ENCODE measurements at regions not wholly inside any gene's neighbourhood (a gene's known extent, or its start where the extent isn't known, plus 50 kb on each side); places are given as distances from the start of the nearest gene placed in this dataset.

DNA sequence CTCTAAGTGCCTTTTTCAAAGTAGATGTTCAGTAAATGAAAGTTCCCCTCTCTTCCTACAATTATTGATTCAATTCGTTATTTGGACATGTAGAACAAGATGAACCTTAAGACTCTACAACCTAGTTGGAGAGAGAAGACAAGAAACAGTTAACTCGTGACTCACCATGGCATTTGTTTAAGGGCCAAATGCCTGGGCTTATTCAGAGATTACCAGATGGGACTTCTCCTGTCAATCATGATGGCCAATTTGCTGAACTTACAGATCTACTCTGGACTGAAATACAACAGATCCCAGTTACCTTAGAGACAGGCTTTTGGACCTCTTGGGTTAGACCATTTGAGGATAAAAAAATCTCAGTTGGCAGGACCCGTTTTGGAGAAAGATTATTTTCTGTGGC lies 93.5 kb downstream of the C1orf94 start:
- DNase-seq = no peak

DNA sequence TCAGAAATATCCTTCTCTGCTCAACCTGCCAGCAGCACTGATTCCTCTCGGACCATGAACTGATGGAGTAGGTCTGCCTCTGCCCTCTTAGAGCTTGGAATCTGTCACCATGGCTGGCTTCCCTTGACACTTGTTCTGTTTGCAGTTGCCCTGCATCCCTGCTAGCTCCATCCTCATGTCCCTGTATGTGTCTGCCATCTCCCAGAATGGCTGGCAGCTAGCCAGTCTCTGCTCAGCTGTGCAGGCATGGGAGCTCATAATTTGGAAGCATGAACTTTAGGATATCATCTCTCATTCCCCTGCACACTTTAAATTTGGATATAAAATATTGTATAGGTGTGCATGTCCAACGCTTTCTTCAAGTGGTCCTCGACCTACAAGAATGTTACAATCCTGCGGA lies 95.4 kb downstream of the C1orf94 start:
- no peak for DNase-seq

DNA sequence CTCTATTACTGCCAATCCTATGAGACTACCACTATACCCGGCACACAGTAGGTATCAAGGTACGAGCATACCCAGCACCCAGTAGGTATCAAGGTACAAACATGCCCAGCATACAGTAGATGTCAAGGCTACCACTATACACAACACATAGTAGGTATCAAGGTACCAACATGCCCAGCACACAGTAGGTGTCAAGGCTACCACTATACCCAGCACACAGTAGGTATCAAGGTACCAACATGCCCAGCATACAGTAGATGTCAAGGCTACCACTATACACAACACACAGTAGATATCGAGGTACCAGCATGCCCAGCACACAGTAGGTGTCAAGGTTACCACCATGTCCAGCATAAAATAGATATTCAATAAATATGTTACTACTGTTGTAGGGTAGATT lies 98.4 kb downstream of the C1orf94 start:
- no peak for DNase-seq

DNA sequence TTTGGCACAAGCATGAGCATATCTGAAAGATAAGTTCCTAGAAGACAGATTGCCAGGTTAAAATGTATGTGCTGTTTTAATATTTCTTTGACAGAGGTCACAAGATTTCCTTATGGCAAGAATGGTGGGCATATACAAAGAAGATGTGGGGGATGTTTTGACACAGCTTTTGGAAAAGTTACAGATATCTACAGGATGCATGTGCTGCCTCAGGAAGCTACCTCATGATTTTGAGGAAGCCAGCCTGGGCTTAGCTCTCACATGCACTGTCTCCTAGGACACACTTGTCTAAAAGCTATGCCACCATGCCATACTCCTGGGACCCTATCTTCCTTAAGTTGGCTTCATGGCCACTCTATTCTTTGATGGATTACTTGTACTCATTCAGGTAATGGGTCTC lies 99.9 kb downstream of the C1orf94 start:
- DNase-seq = no peak

DNA sequence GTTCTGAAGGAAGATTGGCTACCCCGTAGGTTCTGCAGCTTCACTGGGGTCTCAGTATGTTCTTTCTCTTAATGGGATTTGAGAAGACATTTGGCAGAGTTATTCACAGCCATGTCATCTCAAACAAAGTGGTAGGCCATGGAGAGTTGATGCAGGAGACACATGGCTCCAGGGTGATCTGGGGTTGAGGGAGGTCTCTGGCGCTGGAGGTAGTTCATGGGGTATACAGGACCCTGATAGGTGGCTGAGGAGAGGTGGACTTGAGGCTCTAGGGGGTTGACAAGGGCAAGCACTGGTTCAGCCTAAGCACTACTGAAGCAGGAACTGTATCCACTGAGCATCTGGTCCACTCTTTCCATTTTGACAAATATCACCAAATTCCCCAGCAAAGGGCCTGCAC lies 100.4 kb downstream of the C1orf94 start:
- no peak for DNase-seq

DNA sequence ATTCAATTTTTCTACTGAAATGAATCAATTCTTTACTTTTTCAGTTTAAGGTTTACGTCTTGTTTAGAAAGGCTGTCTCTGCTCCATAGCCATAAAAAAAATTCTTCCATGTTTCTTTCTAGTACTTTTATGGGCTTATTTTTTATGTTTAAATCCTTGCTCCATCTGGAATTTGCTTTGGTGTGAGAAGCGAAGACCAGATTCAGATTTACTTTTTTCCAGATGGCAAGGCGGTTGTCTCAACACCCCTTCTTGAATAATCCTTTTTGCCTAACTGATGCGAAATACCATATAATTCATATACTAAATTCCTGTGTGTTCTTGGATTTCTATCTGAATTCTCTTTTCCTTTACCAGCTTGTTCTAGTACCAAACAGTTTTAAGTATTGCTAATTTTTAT lies 101.5 kb downstream of the C1orf94 start:
- DNase-seq = no peak

DNA sequence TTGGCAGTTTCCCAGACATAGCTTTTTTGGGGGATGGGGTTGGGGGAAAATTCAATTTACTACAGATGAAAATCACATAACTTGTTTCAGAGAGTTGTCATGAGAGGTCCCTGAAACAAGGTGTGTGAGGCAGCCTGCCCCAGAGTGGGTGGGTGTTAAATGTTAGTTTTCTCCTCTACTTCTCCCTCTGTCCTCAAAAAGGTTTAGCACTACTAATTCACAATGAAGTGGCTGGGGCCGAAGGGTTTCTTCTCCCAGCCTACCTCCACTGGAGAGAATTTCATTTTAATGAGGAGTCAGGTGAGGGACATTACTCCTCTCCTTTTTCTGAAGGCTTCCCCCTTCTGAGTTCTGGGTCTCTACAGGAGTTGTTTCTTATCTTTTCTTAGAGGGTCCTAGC lies 103.3 kb downstream of the C1orf94 start:
- no peak for DNase-seq

DNA sequence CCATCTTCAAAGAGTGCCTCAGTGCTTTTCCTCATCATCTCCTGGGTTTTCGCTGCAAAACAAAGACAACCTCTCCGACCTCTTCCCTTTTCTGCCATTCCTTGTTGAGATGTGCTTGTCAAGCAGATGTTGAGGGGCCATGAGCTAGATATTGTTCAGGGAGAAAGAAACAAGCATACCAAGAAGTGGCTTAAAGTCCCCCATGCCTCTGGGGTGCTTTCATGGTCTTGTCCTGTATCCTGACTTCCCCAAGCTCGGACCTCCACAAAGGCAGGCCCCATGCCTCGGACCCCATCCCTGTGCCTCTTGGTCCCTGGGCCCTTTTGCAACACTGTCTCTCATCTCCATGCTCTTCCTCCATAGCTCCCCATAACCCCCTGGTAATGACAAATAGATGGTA lies 103.8 kb downstream of the C1orf94 start:
- no peak for DNase-seq

DNA sequence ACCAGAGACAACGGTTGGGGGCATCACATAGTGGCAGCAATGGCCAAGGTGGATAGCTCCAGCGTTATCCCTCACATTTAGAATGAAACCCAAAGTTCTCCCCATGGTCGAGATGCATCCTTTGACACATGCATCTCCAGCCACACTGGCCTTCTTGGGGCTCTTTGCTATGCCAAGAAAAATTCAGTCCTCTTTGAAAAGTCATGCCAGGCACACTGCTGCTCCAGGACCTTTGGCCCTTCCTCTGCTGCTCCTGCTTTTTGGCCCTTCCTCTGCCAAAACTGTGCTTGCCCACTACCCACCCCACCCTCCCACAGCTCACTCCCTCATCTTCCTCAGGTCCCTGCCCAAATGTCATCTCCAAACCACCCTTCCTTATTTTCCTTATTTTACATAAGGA lies 106.4 kb downstream of the C1orf94 start:
- no peak for DNase-seq

DNA sequence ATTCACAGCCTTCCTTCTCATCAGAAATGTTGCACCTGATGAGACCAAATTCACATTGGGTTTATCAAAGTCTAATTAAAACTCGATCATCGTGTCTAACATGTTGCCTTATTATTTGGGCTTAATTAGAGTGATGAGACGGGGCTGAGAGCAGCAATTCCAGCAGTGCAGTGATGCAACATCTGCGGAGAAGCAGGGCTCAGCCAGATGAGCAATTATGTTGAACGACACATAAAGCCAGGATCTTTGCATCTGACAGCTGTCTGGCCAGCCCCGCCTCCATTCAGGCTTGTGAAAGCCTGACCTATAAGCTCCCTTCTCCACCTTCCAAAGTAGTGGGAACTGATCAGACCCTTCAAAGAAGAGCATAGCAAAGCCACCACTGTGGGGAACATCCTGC lies 109.8 kb downstream of the C1orf94 start:
- DNase-seq = no peak

DNA sequence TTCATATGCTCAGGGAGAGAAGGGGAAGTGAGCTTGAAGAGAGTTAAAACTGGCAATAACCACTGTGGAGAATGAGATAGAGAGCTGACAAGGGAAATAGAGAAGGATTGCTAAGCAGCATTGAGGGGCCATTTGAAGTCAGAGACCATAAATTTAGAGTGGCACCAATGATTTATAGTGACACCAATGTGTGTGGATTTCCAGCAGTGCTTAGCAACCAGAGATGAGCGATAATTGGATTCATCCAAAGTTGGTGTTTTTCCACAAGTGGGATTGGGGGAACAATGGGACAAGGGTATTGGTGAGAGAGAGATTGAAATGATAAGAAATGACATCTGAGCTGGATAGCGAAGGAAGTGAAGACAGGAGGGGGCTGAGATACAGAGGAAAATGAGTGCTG lies 114.1 kb downstream of the C1orf94 start:
- no peak for DNase-seq

DNA sequence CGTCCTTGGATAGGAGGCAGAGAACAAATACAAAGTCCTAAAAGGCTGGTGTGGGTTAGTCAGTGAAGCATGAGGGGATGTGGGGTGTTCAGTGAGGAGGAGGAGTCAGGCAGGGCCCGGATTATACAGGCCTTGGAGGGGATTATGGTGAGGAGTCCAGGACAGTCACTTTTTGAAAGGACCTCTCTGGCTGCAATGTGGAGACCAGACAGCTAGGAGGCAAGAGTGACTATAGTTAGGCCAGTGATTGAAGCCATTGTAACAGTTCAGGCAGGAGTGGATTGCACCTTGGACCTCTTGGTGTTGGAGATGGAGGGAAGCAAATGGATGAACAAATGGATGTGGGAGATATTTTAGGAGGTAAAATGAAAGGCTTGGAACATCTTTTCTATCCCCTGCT lies 115.8 kb downstream of the C1orf94 start:
- no peak for DNase-seq

DNA sequence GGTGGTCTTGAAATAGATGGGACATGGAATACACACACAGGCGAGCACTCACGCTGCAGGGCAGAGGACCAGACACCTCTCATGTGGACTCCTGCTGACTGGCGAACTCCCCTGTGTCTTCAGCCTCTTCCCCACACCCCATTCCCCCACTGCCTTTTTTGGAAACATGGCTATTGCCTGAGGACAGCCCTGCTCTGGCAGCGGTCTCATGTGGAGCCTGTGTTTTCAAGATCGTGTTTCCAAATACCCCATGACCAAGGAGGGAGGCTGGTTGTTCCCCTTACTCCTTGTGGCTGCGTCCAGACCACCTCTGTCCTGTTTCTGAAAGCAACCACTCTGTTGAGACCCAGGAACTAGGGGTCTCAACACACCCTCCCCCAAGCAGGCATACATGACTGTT lies 119.4 kb downstream of the C1orf94 start:
- no peak for DNase-seq

DNA sequence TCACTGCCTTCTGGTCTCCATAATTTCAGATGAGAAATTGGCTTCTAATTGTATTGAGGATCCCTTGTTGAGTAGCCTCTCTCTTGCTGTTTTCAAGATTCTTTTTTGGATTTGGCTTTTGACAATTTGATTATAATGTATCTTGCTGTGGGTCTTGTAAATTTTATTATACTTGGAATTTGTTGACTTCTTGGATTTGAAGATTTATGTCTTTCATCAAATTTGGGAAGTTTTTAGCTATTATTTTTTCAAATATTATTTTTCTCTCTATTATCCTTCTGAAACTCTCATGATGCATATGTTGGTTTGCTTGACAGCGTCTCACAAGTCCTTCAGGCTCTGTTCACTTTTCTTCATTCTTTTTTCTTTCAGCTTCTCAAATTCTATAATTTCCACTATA lies 126.1 kb downstream of the C1orf94 start:
- DNase-seq = no peak

DNA sequence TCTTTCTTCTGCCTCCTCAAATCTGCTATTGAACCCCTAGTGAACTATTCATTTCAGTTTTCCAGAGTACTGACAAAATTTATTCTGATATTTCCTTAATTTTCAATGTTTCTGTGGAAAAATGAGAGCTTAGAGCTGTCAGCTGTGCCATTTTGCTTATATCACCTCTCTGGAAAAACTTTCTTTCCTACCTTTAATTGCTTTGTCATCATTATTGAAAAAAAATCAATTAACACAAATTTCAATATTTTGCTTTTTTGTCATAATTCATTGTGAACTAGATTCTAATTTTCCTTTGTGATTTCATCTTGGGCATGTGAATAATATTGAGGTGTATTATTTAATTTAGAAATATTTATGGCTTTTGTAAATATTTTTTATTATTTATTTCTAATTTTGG lies 126.5 kb downstream of the C1orf94 start:
- no peak for DNase-seq

DNA sequence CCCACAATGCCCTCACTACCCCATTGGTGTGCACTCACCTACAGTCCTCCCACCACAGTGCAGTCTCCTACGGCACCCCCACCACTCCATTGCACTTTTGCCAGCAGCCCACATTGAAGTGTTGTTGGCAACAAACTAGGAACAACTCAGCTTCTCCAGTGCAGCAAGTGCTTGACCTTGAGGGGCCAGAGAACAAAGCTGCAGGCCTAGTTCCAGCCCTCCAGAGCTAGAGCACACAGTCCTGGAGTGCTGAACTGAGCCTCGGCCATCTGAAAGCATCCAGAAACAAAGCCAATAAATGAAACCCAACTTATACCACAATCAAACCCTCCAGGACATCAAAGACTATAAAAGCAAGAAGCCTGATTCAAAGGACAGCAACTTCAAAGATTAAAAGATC lies 129.9 kb downstream of the C1orf94 start:
- DNase-seq = no peak

DNA sequence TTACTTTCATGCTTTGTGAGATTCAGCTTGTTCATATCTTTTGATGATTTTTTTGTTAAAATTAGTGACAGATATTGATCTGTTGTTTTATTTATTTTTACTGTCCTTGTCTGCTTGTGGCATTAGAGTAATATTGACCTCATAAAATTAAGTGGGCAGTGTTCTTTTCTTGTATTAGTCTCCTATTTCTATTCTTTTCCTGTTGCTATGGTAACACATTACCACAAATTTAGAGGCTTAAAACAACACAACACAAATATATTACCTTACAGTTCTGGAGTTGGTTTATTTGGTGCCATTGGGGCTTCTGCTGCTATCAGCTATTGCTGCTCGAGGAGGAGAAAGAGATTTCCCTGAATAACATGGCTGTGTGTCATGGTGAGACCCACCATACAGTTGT lies 135.7 kb downstream of the C1orf94 start:
- no peak for DNase-seq

DNA sequence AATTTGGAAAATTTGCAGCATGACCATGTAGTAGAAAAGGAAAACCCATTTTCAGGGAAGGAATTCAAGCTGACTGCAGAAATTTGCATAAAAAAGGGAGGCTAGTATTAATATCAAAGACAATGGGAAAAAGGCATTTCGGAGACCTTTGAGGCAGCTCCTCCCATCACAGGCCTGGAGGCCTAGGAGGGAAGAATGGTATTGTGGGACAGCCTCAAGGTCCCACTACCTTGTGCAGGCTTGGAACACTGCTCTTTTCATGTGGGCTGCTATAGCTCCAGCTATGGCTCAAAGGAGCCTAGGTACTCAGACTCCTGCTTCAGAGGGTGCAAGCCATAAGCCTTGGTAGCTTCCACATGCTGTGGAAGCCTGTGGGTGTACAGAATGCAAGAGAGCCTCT lies 139.3 kb downstream of the C1orf94 start:
- no peak for DNase-seq

DNA sequence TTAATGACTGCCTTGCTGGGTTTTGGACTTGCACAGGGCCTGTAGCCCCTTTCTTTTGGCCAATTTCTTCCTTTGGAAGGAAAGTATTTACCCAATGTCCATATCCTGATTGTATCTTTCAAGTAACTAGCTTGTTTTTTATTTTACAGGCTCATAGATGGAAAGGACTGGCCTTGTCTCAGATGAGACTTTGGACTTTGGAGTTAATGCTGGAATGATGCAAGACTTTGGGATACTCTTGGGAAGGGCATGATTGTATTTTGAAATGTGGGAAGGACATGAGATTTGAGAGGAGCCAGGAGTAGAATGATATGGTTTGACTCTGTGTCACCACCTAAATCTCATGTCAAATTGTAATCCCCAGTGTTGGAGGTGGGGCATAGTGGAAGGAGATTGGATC lies 140.1 kb downstream of the C1orf94 start:
- DNase-seq = no peak

DNA sequence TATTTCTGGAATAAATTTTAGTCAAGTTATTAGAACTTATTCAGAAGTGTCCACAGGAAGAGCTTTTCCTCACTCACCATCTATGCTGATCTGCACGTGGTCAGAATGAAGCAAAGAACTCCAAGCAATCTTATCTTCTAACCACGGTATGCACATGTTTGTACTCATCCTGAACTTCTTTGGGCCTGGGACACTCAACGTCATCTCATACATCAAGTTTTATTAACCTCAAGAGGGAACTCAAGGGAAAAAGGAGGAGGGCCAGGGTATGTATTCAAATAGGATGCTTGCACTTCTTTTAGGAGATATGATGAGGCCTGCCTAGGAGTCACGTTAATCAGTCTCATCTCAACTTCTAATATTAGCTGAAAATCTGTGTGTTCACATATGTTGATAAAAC lies 142.5 kb downstream of the C1orf94 start:
- no peak for DNase-seq

DNA sequence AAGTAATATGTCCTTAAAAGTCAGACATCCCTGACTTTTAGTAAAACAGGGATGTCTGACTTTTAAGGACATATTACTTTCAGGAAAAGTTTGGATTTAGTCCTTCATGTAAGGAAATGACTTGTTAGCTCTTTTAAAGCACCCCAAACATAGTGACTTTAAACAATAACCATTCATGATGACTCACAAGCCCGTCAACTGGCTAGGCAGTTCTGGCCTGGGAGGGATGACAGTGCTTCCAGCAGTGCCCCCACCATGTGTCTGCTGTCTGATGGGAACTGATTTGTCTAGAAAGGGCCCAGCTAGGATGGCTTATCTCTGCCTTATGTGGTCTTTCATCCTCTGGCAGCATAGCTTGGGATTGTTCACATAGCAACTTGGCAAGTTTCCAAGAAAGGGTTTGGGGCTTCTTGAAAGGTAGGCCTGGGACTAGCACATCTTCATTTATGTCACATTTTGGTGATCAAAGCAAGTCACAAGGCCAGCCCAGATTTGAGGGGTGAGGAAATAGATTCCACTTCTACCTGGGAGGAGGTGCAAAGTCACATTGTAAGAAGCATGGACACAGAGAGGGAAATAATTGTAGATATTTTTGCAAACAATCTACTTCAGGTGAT lies 143.5 kb downstream of the C1orf94 start:
- DNase-seq = no peak

DNA sequence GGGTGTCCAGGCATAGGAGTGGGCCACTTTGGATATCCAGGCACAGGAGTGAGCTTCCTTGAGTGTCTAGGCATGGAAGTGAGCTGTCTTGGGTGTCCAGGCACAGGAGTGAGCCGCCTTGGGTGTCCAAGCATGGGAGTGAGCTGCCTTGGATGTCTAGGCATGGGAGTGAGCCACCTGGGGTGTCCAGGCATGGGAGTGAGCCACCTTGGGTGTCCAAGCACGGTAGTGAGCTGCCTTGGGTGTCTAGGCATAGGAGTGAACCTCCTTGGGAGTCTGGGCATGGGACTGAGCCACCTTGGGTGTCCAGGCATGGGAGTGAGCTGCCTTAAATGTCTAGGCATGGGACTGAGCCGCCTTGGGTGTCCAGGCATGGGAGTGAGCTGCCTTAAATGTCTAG lies 146.3 kb downstream of the C1orf94 start:
- DNase-seq = no peak

DNA sequence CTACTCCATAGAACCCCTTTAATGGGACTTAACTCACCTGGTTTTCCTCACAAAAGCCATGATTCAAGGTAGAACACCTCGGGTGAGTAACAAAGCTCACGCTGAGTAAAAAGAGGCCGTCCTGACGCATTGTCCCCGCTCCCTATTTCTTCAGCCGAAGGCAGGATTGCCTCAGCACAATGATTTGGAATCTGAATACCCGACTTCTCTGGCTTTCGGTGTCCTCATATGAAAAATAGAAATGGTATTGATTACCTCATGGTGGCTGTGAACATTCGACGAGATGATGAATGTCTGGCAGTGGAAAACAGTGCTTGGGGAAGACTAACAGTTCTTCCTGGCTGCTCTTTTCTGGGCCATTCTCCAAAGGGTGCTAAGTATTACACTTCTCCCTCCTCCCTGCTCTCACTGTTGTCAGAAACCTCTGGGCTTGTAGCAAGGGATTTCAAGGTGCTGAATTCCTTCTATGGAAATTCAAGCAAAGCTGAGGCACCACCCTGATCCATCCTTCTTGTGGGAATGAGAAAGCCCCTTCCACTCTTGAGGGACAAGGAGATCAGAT lies 148.3 kb downstream of the C1orf94 start:
- DNase-seq = no peak

DNA sequence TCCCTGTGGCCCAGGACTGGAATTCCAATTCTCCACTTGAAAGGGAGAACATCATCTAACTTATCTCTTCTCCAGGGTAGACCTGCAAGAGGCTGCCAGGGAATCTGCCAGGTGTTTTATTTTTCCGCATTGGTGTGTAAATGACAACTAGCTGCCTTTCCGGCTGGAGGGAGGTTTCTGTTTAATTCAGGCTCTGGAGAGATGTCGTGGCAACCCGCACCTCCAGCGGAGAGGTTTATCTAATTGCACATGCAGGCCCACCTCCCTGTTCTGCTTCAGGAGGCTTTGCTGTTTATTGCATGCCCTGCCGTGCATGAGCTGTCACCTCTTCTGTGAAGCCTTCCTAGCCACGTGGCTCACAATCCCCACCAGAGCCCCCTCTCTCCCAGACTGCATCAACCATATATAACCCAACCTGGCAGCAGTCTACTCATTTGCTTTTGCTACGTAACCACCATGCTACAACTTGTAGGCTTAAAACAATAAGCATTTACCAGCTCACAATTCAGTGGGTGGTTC lies 151.6 kb downstream of the C1orf94 start:
- DNase-seq = no peak

DNA sequence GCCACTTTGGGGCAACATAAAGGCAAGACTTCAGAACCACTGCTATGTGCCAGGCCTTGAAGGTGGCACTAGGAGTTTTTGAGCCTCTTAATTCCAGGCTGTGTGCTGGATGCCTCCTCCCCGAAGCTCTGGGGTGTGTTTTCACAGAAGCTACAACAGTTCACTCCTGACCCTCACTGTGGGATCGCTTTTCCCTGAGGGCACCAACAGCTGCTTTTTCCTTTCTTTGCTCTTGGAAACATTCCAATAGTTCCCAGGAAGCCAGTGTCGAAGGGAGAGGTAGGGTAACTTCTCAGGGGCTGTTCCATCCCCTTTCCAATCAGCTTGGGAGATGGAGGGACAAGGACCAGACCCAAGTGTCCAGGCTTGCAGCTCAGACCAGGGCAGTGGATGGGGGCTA lies 153.4 kb downstream of the C1orf94 start:
- no peak for DNase-seq

Data from activated CD8-positive, alpha-beta memory T cell treated with anti-CD3 and anti-CD28 coated beads, Interleukin-2, amount 50 U/mL, for 4 hours (primary cell).